OCI-LY1 (cell line): ENCODE measurements at regions not wholly inside any gene's neighbourhood (a gene's known extent, or its start where the extent isn't known, plus 50 kb on each side); places are given as distances from the start of the nearest gene placed in this dataset.

Experiments used
- CTCF ChIP-seq: fragments of 200-600 bp; sonication (generic), shearing (Covaris generic); IDR thresholded peaks from 2 replicates; pipeline ENCODE4 v1.5.1; 2017; ENCODE audit warnings: mild to moderate bottlenecking, antibody characterized with exemption, low read length, moderate library complexity, mixed read lengths
- EZH2 ChIP-seq: fragments of 200-600 bp; sonication (generic), shearing (Covaris generic); IDR thresholded peaks from 2 replicates; pipeline ENCODE4 v1.8.0; 2017; ENCODE audit warnings: borderline replicate concordance, mixed run types, mild to moderate bottlenecking, antibody characterized with exemption, low read length, moderate library complexity, mixed read lengths

DNA sequence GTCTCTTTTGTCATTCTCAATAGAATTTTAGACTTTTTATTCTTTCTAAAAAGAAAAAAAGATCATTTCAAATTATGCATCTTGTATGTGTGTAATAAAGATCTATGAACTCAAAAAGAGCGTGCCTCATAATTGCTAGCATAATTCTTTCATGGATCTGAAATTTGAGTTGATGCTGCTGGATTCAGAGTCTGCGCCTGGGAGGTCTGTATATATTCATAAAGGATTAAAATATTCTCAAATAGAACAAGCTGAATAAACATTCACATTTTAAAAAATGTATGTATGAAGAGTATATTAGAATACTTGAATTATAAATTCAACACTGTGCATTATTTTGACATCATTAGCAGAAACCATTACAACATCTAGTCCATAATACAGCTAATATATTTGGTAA lies 297.8 kb upstream of the GRAMD2B start:
- TF ChIP-seq CTCF (no peak), EZH2 (no peak)
